RWPE1 (cell line): ENCODE measurements at regions not wholly inside any gene's neighbourhood (a gene's known extent, or its start where the extent isn't known, plus 50 kb on each side); places are given as distances from the start of the nearest gene placed in this dataset.

Source experiments
- CTCF ChIA-PET: fragments of 350-600 bp; sonication (Branson Sonifier 250); formaldehyde crosslinking; extraction: SDS; loops from one replicate; lab custom pipeline; 2021; lab: Yijun Ruan, JAX
- POLR2A ChIA-PET: fragments of 400-600 bp; formaldehyde crosslinking; extraction: SDS; loops from one replicate; lab custom pipeline; 2020; ENCODE audit warnings: antibody characterized with exemption; ENCODE audit not compliant: low non-redundant PET; lab: Yijun Ruan, JAX
- DNase-seq: peaks from one replicate; pipeline ENCODE4 v3.0.0; 2012; ENCODE audit warnings: low spot score
- H3K27ac ChIP-seq: fragments of 450-650 bp; 2 replicates; pipeline ENCODE4 v1.5.1; 2017
- TF ChIP-seq, protein P1 (sequence below): fragments of 450-650 bp; conservative IDR thresholded peaks from 2 replicates; pipeline ENCODE4 v1.5.1; 2017; ENCODE audit warnings: low read depth, mild to moderate bottlenecking

DNA sequence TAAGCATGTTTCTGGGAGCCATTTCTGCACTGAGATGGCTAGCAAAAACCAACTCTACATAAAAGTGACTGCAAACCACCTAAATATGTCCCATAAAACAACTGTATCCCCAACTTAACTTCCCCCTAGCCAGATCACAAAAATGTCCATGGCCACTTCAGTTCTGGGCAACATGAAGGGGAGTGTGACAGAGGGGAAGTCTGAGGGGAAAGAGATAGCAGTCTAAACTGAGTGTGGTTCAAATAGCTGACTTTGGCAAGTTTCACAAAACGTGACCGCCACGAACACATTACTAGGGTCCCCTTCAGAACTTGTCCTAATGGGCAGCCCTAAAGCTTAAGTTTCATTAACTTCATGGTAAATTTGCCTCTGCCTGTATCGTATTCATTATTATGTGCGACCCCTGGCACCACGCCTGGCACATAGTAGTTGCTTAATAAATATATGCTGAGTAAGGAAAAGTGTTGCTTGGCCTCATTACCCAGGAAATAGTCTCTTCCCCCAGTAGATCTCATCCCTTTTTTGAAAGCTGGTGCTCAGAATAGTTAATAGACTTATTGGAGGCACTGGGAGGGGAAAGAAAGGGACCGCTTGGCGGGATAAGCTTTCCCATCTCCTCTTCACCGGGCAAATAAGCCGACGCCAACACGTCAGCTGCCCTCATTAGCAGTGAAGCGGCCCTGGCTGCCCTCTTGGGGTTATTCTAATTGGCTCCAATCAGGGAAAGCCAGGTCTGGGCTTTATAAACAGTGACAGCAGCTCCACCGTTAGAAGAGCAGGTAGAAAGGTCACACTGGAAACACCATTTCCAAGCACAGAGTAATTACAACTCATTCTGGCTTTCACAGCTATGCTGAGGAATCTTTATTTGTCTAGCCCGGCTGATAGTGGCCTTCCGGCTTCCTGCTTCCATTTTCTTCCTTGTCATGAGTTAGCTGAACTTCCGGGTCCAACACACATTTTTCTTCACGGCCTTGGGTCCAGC, 122.1 kb downstream of the LRIG2 start:
- no peak overlapping the region for H3K27ac ChIP-seq
- TF ChIP-seq, protein P1, sequence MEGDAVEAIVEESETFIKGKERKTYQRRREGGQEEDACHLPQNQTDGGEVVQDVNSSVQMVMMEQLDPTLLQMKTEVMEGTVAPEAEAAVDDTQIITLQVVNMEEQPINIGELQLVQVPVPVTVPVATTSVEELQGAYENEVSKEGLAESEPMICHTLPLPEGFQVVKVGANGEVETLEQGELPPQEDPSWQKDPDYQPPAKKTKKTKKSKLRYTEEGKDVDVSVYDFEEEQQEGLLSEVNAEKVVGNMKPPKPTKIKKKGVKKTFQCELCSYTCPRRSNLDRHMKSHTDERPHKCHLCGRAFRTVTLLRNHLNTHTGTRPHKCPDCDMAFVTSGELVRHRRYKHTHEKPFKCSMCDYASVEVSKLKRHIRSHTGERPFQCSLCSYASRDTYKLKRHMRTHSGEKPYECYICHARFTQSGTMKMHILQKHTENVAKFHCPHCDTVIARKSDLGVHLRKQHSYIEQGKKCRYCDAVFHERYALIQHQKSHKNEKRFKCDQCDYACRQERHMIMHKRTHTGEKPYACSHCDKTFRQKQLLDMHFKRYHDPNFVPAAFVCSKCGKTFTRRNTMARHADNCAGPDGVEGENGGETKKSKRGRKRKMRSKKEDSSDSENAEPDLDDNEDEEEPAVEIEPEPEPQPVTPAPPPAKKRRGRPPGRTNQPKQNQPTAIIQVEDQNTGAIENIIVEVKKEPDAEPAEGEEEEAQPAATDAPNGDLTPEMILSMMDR = no peak
- DNase-seq = no peak
- ChIA-PET CTCF (no interaction called here), POLR2A (no interaction called here)

DNA sequence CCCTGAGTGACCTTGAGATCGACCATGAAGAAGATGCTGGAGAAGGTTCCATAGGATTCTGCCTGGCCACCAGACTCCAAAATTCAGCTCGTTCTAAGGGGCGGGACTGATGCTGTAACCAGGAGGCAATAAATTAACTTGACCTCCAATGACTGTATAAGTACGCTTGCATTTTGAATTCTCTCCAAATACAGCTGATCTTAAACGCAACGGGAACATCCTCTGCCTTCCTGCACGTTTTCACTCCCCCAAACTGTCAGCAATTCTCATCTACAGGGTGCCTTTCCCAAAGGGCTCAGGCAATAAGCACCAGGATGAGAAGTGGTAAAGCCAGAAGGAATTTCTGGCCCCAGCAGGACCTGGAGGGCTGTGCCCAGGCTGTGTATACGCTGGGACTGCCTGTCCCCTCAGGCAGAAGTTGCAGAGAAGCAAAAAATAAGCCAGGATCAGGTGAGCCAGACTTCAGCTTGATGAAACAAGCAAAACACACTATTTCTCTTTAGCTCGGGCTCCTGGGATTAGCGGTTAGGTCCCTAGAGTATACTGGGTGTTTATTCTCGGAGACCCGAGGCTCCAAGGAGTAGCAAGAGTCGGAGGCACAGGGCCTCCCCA, 124.8 kb downstream of the LRIG2 start:
- DNase-seq = no peak
- ChIA-PET CTCF (interaction anchor here (0.6 kb wide), 1 partner anchor 11 kb away, joined by 9 read pairs; no protein-coding TSS in a partner anchor), POLR2A (no interaction called here)
- TF ChIP-seq, protein P1 = no peak
- H3K27ac ChIP-seq = no peak overlapping the region

DNA sequence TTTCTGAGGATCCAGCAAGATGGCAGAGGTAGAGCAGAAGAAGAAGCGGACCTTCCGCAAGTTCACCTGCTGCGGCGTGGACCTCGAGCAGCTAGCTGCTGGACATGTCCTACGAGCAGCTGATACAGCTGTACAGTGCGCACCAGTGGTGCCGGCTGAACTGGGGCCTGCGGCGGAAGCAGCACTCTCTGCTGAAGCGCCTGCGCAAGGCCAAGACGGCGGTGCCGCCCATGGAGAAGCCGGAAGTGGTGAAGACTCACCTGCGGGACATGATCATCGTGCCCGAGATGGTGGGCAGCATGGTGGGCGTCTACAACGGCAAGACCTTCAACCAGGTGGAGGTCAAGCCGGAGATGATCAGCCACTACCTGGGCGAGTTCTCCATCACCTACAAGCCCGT, 125.8 kb downstream of the LRIG2 start:
- no peak for DNase-seq
- H3K27ac ChIP-seq = no peak overlapping the region
- POLR2A ChIA-PET = no interaction called here
- CTCF ChIA-PET = no interaction called here
- TF ChIP-seq, protein P1 = no peak

- DNase-seq = no peak
- TF ChIP-seq, protein P1 = no peak
- CTCF ChIA-PET = interaction anchor here (0.5 kb wide), 1 partner anchor 14 kb away, joined by 3 read pairs; no protein-coding TSS in a partner anchor
- no peak overlapping the region for H3K27ac ChIP-seq
- POLR2A ChIA-PET = no interaction called here
Measured at GRCh38 chr1:113199760-113200455, 126.9 kb downstream of the LRIG2 start.

- no peak overlapping the region for H3K27ac ChIP-seq
- ChIA-PET CTCF (interaction anchor here (0.6 kb wide), 1 partner anchor 60 kb away, joined by 3 read pairs; no protein-coding TSS in a partner anchor), POLR2A (no interaction called here)
- DNase-seq = no peak
- TF ChIP-seq, protein P1 = no peak
Measured at GRCh38 chr1:113201560-113201959, 128.6 kb downstream of the LRIG2 start.

- H3K27ac ChIP-seq = no peak overlapping the region
- ChIA-PET POLR2A (no interaction called here), CTCF (no interaction called here)
- DNase-seq = no peak
- TF ChIP-seq, protein P1 = no peak
Measured at GRCh38 chr1:113205980-113206766, 133.2 kb downstream of the LRIG2 start.
